SH-SY5Y (cell line): ENCODE measurements at regions not wholly inside any gene's neighbourhood (a gene's known extent, or its start where the extent isn't known, plus 50 kb on each side); places are given as distances from the start of the nearest gene placed in this dataset.

Experiments
- GATA2 ChIP-seq: IDR thresholded peaks from 2 replicates; pipeline ENCODE4 v1.6.1; 2011; ENCODE audit warnings: mild to moderate bottlenecking, low read depth, low read length
- GATA3 ChIP-seq: IDR thresholded peaks from 2 replicates; pipeline ENCODE4 v1.6.1; 2011; ENCODE audit warnings: low read depth, mild to moderate bottlenecking, low read length, moderate library complexity

DNA sequence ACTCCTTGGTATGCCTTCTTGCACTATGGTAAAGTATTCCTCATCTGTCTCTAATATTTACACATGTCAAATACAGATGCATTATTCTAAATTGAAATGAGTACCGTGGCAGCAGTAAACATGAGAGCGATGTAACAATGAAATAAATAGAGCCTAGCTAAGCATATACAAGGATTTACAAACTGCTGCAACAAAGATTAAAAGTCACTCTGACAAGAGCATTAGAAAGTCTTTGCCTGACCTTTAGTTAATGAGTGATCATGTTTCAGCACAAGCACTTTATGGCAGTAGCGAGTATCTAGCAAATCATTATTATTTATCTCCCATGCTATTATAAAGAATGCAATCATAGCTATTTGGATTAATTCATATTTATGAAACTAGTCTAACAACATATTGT lies 547.0 kb upstream of the NDST4 start:
- TF ChIP-seq GATA3 (no peak), GATA2 (no peak)
